GM21786 (cell line): ENCODE measurements at regions not wholly inside any gene's neighbourhood (a gene's known extent, or its start where the extent isn't known, plus 50 kb on each side); places are given as distances from the start of the nearest gene placed in this dataset.
"Not testable (repeated sequence)": the region's sequence is repeated elsewhere in the genome, so short reads cannot be mapped to it uniquely, and the experiment has no call there.

Experiments used
- ATAC-seq: cut with Tn5 transposase; IDR thresholded peaks from one replicate; pipeline ENCODE4 v1.9.1; 2021; ENCODE audit not compliant: unreplicated experiment

DNA sequence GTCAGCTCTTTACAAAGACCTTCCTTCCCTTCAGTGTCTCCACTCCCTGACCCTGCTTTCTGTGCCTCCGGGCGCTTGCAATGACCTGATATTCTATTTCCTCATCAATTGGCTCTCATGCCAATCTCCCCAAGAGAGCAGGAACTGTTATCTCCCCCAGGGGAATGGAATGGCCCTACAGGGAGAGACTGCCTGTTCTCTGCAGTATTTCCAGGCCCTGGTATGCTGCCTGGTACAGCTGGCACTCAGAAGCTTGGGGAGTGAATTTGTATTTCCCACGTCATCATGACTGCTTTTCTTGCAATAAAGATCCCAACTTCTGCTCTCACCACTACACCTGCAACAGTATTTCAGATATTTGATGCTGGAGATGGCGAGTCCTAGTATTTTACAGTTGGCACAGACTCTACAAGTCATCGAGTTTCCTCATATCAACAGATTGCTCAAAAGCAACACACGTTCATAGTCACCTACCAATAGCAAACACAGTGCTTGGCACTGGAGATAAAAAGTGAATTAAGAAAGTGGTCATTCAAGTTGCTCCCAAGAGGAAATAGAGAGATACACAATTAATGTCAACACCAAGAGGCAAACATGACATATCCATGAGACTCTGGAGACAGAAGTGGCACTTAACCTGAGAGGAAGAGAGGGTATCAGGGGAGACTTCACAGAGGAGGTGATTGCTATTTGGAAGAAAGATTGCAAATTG is 90.5 kb upstream of the EGFL6 start:
- ATAC-seq: no peak

- no peak for ATAC-seq
Observed at GRCh38 chrX:13476384-13476783, 93.0 kb upstream of the EGFL6 start.

DNA sequence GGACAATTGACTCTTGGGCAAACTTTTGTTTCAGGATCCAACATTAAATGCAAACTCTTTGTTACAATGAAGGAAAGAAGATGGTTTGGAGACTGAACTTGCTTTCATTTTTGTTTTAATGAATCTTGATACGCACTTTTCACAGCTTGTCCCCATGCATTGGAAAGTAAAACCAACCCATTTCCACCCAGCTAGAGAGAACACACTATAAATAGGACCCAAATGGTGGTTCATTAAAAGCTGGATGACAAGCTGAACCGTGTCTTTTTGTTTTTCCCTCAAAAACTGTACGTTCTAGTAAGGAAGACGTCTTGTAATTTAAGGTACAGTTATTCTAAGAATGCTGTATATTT is 95.3 kb upstream of the EGFL6 start:
- peak; percentile 50 for ATAC-seq

GRCh38 chrX:13473442-13474163 is 95.8 kb upstream of the EGFL6 start:
- ATAC-seq: peak; percentile 65

- ATAC-seq: no peak
Observed at GRCh38 chrX:13472975-13473374, 96.4 kb upstream of the EGFL6 start.

- ATAC-seq: no peak
Observed at GRCh38 chrX:13471269-13471668, 98.1 kb upstream of the EGFL6 start.

- no peak for ATAC-seq
Observed at GRCh38 chrX:13470685-13470977, 98.8 kb upstream of the EGFL6 start.

- ATAC-seq: no peak
Observed at GRCh38 chrX:13469963-13470684, 99.3 kb upstream of the EGFL6 start.

DNA sequence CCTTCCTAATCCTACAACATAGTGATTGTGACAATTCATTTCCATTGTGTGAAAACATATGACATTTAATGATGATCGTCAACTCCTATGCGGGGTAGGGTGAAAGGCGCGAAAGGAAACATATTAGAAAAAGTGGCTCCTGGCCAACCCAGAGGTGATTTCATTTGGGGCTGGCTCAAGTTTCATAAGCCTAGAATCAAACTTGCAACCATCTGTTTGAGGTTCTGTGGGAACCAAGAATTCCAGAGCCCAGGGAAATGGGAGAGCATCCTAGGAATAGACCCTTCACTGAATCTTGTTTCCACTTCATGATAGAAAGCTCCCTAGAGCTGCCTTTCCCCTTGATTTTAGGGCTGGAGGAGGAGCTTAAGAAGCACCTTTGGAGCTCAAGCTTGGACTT is 101.3 kb upstream of the EGFL6 start:
- no peak for ATAC-seq

DNA sequence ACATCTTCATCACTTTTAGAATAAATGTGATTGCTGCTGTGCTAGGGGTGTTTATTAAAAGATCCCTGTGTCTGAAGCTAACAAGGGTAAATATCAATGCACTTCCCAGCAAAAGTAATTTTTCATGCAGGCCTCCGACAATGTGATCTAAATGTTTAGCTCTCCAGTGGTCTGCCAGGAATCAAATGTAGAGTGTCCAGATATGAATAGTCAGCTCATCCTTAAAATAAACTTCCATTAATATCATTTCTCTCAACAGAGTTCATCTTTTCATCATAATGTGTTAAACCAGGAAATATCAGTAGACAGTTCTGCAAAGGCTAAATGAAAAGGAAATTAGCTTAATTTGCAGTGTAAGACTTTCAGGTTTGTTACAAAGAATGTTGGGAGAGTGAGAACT is 102.2 kb upstream of the EGFL6 start:
- ATAC-seq: no peak

DNA sequence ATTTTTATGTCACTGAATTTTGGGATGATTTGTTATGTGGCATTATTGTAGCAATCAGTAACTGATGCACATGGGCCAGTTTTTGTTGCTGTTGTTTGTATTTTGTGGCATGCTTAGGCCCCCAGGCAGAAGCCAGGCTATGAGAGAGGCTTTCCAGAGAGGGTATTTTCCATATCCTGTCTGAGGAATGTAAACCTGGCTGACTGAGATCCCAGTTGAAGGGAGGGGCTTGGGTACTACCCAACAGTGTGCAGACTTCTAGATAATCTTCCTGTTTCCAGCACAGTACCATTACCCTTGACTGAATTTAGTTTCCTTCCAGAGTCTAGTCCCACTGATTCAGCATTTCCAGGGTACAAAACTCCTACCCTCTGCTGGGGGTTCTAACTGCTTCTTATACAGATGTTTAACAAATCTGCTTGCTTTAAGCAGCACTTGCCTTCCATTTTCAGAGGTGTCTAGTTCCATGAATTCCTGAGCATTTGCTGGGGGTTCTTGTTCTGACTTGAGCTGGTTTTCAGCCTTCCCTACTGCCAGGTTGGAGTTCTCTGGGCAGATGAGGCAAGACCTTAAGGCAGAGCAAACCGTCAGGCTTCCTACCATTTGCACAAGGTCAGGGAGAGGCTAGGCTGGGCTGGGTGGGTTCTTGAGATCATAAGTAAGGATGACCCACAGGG is 104.7 kb upstream of the EGFL6 start:
- ATAC-seq: no peak

DNA sequence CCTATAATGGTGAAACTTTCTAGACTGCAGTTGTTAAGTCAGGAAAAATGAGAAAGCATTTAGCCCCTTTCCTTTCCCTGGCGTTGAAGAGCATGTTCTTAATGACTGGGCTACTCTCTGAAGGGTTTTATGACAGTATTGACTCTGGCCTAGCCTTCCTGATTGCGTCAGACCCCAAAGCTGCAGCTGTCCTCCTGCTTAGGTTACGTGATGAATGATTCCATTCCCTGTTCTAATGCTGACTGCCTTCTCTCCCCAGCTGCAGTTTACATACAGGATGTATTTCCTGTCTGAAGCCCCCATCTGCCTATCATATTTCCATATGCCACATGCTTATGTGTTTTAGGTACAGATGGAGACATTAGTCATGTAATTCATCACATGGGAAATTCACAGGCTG is 105.8 kb upstream of the EGFL6 start:
- ATAC-seq: no peak

- ATAC-seq: no peak
Observed at GRCh38 chrX:13452283-13452682, 117.1 kb upstream of the EGFL6 start.

DNA sequence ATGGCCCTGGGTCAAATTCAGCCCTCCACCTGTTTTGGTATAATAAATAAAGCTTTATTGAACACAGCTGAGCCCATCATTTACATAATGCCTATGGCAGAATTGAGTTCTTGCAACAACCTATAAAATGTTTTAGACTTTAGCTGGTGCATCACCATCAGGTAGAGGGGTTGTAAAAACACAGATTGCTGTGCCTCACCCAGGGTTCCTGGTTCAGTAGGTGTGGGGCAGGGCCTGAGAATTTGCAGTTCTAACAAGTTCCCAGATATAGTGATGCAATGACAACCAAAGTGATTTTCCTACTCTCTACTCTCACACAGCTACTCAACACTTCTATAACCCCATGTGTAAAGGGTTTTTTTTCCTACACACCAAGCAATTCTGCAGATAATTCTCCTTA is 120.0 kb upstream of the EGFL6 start:
- ATAC-seq: no peak

DNA sequence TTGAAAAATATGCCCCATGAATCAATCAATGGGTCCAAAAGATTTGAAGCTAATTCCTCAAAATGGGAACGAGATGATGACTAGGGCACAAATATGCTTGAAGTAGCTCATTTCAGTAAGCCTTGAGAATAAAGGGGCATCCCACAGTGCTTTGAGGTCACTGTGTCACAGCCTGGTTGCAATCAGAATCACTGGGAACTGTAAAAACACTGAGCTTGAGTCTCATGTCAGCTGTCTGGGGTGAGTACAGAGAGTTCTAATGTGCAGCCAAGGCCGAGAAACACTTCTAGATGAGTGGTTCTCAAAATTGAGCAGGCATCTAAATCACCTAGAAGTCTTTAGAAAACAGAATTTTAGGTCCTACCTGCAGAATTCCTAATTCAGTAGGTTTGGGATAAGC is 120.5 kb upstream of the EGFL6 start:
- no peak for ATAC-seq

GRCh38 chrX:13441608-13442007 is 121.8 kb upstream of the ATXN3L start:
- ATAC-seq: not testable (repeated sequence)

GRCh38 chrX:13440176-13440575 is 120.3 kb upstream of the ATXN3L start:
- ATAC-seq: no peak

DNA sequence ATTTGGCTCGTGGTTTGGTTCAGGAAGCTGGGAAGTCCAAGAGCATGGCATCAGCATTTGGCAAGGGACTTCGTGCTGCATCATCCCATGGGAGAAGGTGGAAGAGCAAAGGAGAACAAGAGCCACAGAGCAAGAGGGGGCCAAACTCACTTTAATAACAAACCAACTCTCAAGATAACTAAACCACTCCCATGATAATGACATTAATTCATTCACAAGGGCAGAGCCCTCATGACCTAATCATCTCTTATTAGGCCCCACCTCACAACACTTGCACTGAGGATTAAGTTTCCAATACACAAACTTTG is 113.4 kb upstream of the ATXN3L start:
- no peak for ATAC-seq

GRCh38 chrX:13432414-13433297 is 112.8 kb upstream of the ATXN3L start:
- no peak for ATAC-seq

DNA sequence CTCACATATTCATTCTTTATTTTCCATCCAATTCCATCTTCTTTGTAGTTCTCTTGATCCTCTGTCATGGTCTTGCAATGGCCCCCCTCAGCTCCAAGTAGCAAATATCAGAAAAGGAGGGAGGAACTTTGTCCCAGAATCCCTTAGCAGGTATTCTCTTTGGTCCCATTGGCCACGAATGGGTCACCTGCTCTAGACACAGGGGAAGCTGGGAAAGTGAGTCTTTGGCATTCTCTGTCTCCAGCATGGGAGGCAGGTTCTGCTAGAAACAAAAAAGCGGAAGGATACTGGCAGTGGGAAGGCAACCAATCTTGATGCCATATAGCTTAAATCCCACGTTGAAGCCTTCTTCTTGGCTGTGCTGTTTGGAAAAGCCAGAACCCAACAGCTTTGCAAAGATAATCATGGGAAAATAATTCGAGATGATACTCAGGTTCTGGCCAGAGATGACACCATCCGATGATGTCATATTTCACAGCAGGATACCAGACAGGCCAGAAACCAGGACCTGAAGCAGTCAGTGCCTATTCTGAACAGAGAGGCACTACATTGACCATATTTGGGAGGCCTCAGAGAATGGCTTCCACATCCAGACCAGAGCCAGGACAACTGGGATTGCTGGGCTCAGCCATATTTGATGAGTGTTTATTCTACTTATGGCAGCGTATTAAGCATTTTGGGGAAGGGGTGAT is 110.4 kb upstream of the ATXN3L start:
- ATAC-seq: no peak
